Type B pancreatic cell (in vitro differentiated cells): ENCODE measurements at regions not wholly inside any gene's neighbourhood (a gene's known extent, or its start where the extent isn't known, plus 50 kb on each side); places are given as distances from the start of the nearest gene placed in this dataset.

ENCODE experiments used
- DNase-seq: peaks from one replicate; pipeline ENCODE4 v3.0.0; 2021; ENCODE audit warnings: mixed read lengths; ENCODE audit not compliant: unreplicated experiment; ENCODE audit errors: extremely low spot score
- H3K27ac Mint-ChIP-seq: 2 replicates; pipeline ENCODE4 v1.8.0; 2021; ENCODE audit warnings: mild to moderate bottlenecking, mixed read lengths
- H3K27me3 Mint-ChIP-seq: 2 replicates; pipeline ENCODE4 v1.8.0; 2021; ENCODE audit warnings: mixed read lengths
- H3K36me3 Mint-ChIP-seq: 2 replicates; pipeline ENCODE4 v1.8.0; 2021; ENCODE audit warnings: mixed read lengths
- H3K4me1 Mint-ChIP-seq: one replicate; pipeline ENCODE4 v1.8.0; 2021; ENCODE audit warnings: mixed read lengths; ENCODE audit not compliant: unreplicated experiment
- H3K4me3 Mint-ChIP-seq: 2 replicates; pipeline ENCODE4 v1.8.0; 2021; ENCODE audit warnings: mild to moderate bottlenecking, mixed read lengths
- H3K9me3 Mint-ChIP-seq: 2 replicates; pipeline ENCODE4 v1.8.0; 2021; ENCODE audit warnings: mixed read lengths
- CTCF ChIP-seq: fragments of 200-600 bp; sonication (generic); conservative IDR thresholded peaks from 2 replicates; pipeline ENCODE4 v1.5.0; 2021; ENCODE audit warnings: antibody characterized with exemption, mild to moderate bottlenecking

GRCh38 chr12:93081810-93082165, 152.7 kb upstream of the EEA1 start:
- TF ChIP-seq CTCF, result no peak
- H3K9me3 Mint-ChIP-seq, result peaks cover 15% of the 10 kb centered on the region
- peaks cover 16% of the 10 kb centered on the region for H3K4me1 Mint-ChIP-seq
- no peak for DNase-seq
- H3K36me3 Mint-ChIP-seq, result peaks cover 3% of the 10 kb centered on the region
- H3K27ac Mint-ChIP-seq, result peak overlapping the region; percentile 38
- no peak overlapping the region for H3K4me3 Mint-ChIP-seq
- no peaks in the 10 kb centered on the region for H3K27me3 Mint-ChIP-seq

GRCh38 chr12:93085383-93086287, 156.5 kb upstream of the EEA1 start:
- no peak for TF ChIP-seq CTCF
- Mint-ChIP-seq H3K4me3 (no peak overlapping the region), H3K27me3 (no peaks in the 10 kb centered on the region), H3K36me3 (peaks cover 3% of the 10 kb centered on the region), H3K4me1 (peaks cover 21% of the 10 kb centered on the region), H3K9me3 (peaks cover 19% of the 10 kb centered on the region), H3K27ac (no peak overlapping the region)
- no peak for DNase-seq

- H3K27ac Mint-ChIP-seq, result no peak overlapping the region
- no peak for TF ChIP-seq CTCF
Measured at GRCh38 chr12:93086288-93086727, 157.2 kb upstream of the EEA1 start.

GRCh38 chr12:93087840-93088610, 158.9 kb upstream of the EEA1 start:
- no peak for TF ChIP-seq CTCF
- no peak overlapping the region for H3K4me3 Mint-ChIP-seq
- peak overlapping the region; percentile 49 for H3K27ac Mint-ChIP-seq
- no peaks in the 10 kb centered on the region for H3K27me3 Mint-ChIP-seq
- H3K4me1 Mint-ChIP-seq, result peaks cover 24% of the 10 kb centered on the region
- DNase-seq, result no peak
- H3K36me3 Mint-ChIP-seq, result no peaks in the 10 kb centered on the region
- H3K9me3 Mint-ChIP-seq, result peaks cover 11% of the 10 kb centered on the region

More at GRCh38 chr12:93086288-93086727, 157.2 kb upstream of the EEA1 start:
- H3K27me3 Mint-ChIP-seq, result no peaks in the 10 kb centered on the region
- H3K9me3 Mint-ChIP-seq, result peaks cover 19% of the 10 kb centered on the region
- no peak overlapping the region for H3K4me3 Mint-ChIP-seq
- H3K36me3 Mint-ChIP-seq, result peaks cover 3% of the 10 kb centered on the region
- peaks cover 14% of the 10 kb centered on the region for H3K4me1 Mint-ChIP-seq
- no peak for DNase-seq

- H3K36me3 Mint-ChIP-seq, result no peaks in the 10 kb centered on the region
Measured at GRCh38 chr12:93089805-93090569, 160.9 kb upstream of the EEA1 start.

More at GRCh38 chr12:93089805-93090569, 160.9 kb upstream of the EEA1 start:
- peaks cover 11% of the 10 kb centered on the region for H3K9me3 Mint-ChIP-seq
- peaks cover 28% of the 10 kb centered on the region for H3K4me1 Mint-ChIP-seq
- H3K27ac Mint-ChIP-seq, result peak overlapping the region; percentile 66
- no peak overlapping the region for H3K4me3 Mint-ChIP-seq
- no peak for TF ChIP-seq CTCF
- no peak for DNase-seq
- H3K27me3 Mint-ChIP-seq, result no peaks in the 10 kb centered on the region
